ENCODE measurements at regions not wholly inside any gene's neighbourhood (a gene's known extent, or its start where the extent isn't known, plus 50 kb on each side); places are given as distances from the start of the nearest gene placed in this dataset.
"Not testable (repeated sequence)": the region's sequence is repeated elsewhere in the genome, so short reads cannot be mapped to it uniquely, and the experiment has no call there.

DNA sequence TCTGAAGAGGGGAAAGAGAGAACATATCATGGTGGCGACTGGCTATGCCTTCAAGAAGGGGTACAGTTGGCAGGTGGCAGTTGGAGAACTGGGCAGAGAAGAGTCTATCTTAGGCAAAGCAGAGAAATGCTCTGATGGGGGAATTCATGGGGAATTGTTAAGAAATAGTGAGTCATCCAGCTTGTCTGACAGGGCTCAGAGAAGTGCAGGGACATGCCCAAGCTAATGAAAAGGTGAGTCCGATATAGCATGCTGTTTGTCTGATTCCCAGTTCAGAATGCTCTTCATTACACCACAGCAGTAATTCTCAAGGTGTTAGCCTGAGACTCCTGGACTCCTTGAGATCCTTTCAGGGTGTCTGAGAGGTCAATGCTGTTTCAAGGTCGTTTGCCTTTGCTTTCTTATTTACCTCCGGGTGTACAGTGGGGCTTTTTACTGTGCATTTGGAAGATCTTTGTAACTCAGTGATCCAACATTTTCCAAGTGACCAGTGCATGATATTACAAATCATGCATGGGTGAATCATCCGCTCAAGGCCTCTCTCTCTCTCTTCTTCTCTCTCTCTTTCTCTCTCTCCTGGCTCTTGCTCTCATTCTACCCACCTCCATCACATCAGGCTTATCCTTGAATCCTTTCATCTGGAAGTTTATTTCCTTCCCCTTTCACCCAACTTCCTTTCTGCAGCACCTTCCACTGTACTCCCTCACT, 51.5 kb upstream of the PAX8 start:
- TF ChIP-seq, protein P1, sequence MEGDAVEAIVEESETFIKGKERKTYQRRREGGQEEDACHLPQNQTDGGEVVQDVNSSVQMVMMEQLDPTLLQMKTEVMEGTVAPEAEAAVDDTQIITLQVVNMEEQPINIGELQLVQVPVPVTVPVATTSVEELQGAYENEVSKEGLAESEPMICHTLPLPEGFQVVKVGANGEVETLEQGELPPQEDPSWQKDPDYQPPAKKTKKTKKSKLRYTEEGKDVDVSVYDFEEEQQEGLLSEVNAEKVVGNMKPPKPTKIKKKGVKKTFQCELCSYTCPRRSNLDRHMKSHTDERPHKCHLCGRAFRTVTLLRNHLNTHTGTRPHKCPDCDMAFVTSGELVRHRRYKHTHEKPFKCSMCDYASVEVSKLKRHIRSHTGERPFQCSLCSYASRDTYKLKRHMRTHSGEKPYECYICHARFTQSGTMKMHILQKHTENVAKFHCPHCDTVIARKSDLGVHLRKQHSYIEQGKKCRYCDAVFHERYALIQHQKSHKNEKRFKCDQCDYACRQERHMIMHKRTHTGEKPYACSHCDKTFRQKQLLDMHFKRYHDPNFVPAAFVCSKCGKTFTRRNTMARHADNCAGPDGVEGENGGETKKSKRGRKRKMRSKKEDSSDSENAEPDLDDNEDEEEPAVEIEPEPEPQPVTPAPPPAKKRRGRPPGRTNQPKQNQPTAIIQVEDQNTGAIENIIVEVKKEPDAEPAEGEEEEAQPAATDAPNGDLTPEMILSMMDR (IDR thresholded peaks at IDR 0.05), result not testable (repeated sequence)
- TF ChIP-seq POLR2A (IDR thresholded peaks at IDR 0.05), result not testable (repeated sequence)

All from body of pancreas (tissue), 4 donors.